OCI-LY1 (cell line): ENCODE measurements at regions not wholly inside any gene's neighbourhood (a gene's known extent, or its start where the extent isn't known, plus 50 kb on each side); places are given as distances from the start of the nearest gene placed in this dataset.

Experiments used
- H2AFZ ChIP-seq: fragments of 200-600 bp; sonication (generic), shearing (Covaris generic); 2 replicates; pipeline ENCODE4 v1.6.0; 2014; ENCODE audit warnings: antibody characterized with exemption, mild to moderate bottlenecking, low read length
- H3F3A ChIP-seq: fragments of 200-600 bp; sonication (generic), shearing (Covaris generic); 2 replicates; pipeline ENCODE4 v1.6.0; 2014; ENCODE audit warnings: mild to moderate bottlenecking, antibody characterized with exemption, low read length, moderate library complexity; ENCODE audit not compliant: insufficient read depth
- H3K27ac ChIP-seq: fragments of 200-600 bp; sonication (generic); 2 replicates; pipeline ENCODE4 v1.5.1; 2014; ENCODE audit warnings: low read length, mixed run types, mild to moderate bottlenecking, low read depth; ENCODE audit not compliant: poor library complexity, severe bottlenecking
- H3K27me3 ChIP-seq: fragments of 200-600 bp; sonication (generic); 2 replicates; pipeline ENCODE4 v1.6.0; 2014; ENCODE audit warnings: antibody characterized with exemption, mild to moderate bottlenecking, low read length, moderate library complexity; ENCODE audit not compliant: insufficient read depth
- H3K36me3 ChIP-seq: fragments of 200-600 bp; sonication (generic); 2 replicates; pipeline ENCODE4 v1.6.1; 2014; ENCODE audit warnings: mild to moderate bottlenecking, antibody characterized with exemption, low read length, moderate library complexity, mixed read lengths; ENCODE audit not compliant: insufficient read depth
- H3K4me1 ChIP-seq: fragments of 200-600 bp; sonication (generic); 2 replicates; pipeline ENCODE4 v1.5.1; 2014; ENCODE audit warnings: mild to moderate bottlenecking, low read length, moderate library complexity; ENCODE audit not compliant: insufficient read depth, severe bottlenecking
- H3K4me2 ChIP-seq: fragments of 200-600 bp; sonication (generic), shearing (Covaris generic); 2 replicates; pipeline ENCODE4 v1.6.1; 2014; ENCODE audit warnings: low read length
- H3K4me3 ChIP-seq: fragments of 200-600 bp; sonication (generic); 2 replicates; pipeline ENCODE4 v1.5.1; 2014; ENCODE audit warnings: low read length, low read depth, mild to moderate bottlenecking, mixed read lengths; ENCODE audit not compliant: poor library complexity, severe bottlenecking
- H3K79me2 ChIP-seq: fragments of 200-600 bp; shearing (Covaris generic); 2 replicates; pipeline ENCODE4 v1.6.1; 2016; ENCODE audit warnings: mixed run types, low read length, mixed read lengths; ENCODE audit not compliant: insufficient read depth
- H3K9ac ChIP-seq: fragments of 200-600 bp; sonication (generic), shearing (Covaris generic); 2 replicates; pipeline ENCODE4 v1.6.1; 2014; ENCODE audit warnings: mild to moderate bottlenecking, low read length, mixed read lengths
- H3K9me2 ChIP-seq: fragments of 200-600 bp; sonication (generic), shearing (Covaris generic); 2 replicates; pipeline ENCODE4 v1.6.1; 2014; ENCODE audit warnings: low read depth, mild to moderate bottlenecking, low read length, mixed read lengths
- H3K9me3 ChIP-seq: fragments of 200-600 bp; shearing (Covaris generic); 2 replicates; pipeline ENCODE4 v1.6.1; 2014; ENCODE audit warnings: low read length, mixed read lengths
- H4K20me1 ChIP-seq: fragments of 200-600 bp; sonication (generic), shearing (Covaris generic); 2 replicates; pipeline ENCODE4 v1.6.0; 2016; ENCODE audit warnings: mild to moderate bottlenecking, low read length; ENCODE audit not compliant: insufficient read depth
- CTCF ChIP-seq: fragments of 200-600 bp; sonication (generic), shearing (Covaris generic); IDR thresholded peaks from 2 replicates; pipeline ENCODE4 v1.5.1; 2017; ENCODE audit warnings: mild to moderate bottlenecking, antibody characterized with exemption, low read length, moderate library complexity, mixed read lengths
- EZH2 ChIP-seq: fragments of 200-600 bp; sonication (generic), shearing (Covaris generic); IDR thresholded peaks from 2 replicates; pipeline ENCODE4 v1.8.0; 2017; ENCODE audit warnings: borderline replicate concordance, mixed run types, mild to moderate bottlenecking, antibody characterized with exemption, low read length, moderate library complexity, mixed read lengths

GRCh38 chr5:74290634-74291241 is 349.8 kb downstream of the ENC1 start:
- H3K9me2 ChIP-seq, result no peaks in the 10 kb centered on the region

GRCh38 chr5:74289691-74290090 is 350.8 kb downstream of the ENC1 start:
- H2AFZ ChIP-seq, result no peak overlapping the region

More at GRCh38 chr5:74290634-74291241, 349.8 kb downstream of the ENC1 start:
- Histone ChIP-seq H3K9ac (no peak overlapping the region), H3K9me3 (no peaks in the 10 kb centered on the region), H2AFZ (no peak overlapping the region), H3K27ac (no peak overlapping the region), H3K27me3 (no peaks in the 10 kb centered on the region), H4K20me1 (no peaks in the 10 kb centered on the region), H3K4me2 (no peak overlapping the region), H3F3A (no peaks in the 10 kb centered on the region), H3K4me1 (no peaks in the 10 kb centered on the region), H3K4me3 (no peak overlapping the region), H3K79me2 (no peaks in the 10 kb centered on the region), H3K36me3 (no peaks in the 10 kb centered on the region)
- TF ChIP-seq EZH2, result no peak
- TF ChIP-seq CTCF, result no peak

GRCh38 chr5:74289238-74289637 is 351.3 kb downstream of the ENC1 start:
- no peaks in the 10 kb centered on the region for H3F3A ChIP-seq
- no peak overlapping the region for H3K4me2 ChIP-seq
- no peaks in the 10 kb centered on the region for H4K20me1 ChIP-seq
- H3K36me3 ChIP-seq, result no peaks in the 10 kb centered on the region
- no peak overlapping the region for H3K4me3 ChIP-seq
- no peaks in the 10 kb centered on the region for H3K27me3 ChIP-seq
- no peaks in the 10 kb centered on the region for H3K9me2 ChIP-seq
- H3K79me2 ChIP-seq, result no peaks in the 10 kb centered on the region
- no peaks in the 10 kb centered on the region for H3K9me3 ChIP-seq
- H3K27ac ChIP-seq, result no peak overlapping the region
- TF ChIP-seq CTCF, result no peak
- TF ChIP-seq EZH2, result no peak
- H3K4me1 ChIP-seq, result no peaks in the 10 kb centered on the region
- no peak overlapping the region for H2AFZ ChIP-seq
- no peak overlapping the region for H3K9ac ChIP-seq

More at GRCh38 chr5:74289691-74290090, 350.8 kb downstream of the ENC1 start:
- TF ChIP-seq EZH2 (no peak), CTCF (no peak)
- H3K27ac ChIP-seq, result no peak overlapping the region
- no peak overlapping the region for H3K4me3 ChIP-seq
- no peaks in the 10 kb centered on the region for H3K4me1 ChIP-seq
- H4K20me1 ChIP-seq, result no peaks in the 10 kb centered on the region
- no peaks in the 10 kb centered on the region for H3F3A ChIP-seq
- H3K79me2 ChIP-seq, result no peaks in the 10 kb centered on the region
- H3K36me3 ChIP-seq, result no peaks in the 10 kb centered on the region
- no peak overlapping the region for H3K9ac ChIP-seq
- no peaks in the 10 kb centered on the region for H3K27me3 ChIP-seq
- no peak overlapping the region for H3K4me2 ChIP-seq
- no peaks in the 10 kb centered on the region for H3K9me3 ChIP-seq
- no peaks in the 10 kb centered on the region for H3K9me2 ChIP-seq
